Stomach (tissue), 8 donors: ENCODE measurements at regions not wholly inside any gene's neighbourhood (a gene's known extent, or its start where the extent isn't known, plus 50 kb on each side); places are given as distances from the start of the nearest gene placed in this dataset.

Source experiments
- DNase-seq, 2 donors: peaks; one replicate each; pipeline versions ENCODE4 v3.0.0 to v3.0.0-alpha.2; 2013 to 2019
- H3K27ac ChIP-seq, 5 donors: fragments of 200-600 bp in 4 of 5; sonication (generic) in 4 of 5; one replicate each; pipeline ENCODE4 v1.5.1; 2013 to 2019; ENCODE audit warnings: mild to moderate bottlenecking in 1 of 5, moderate library complexity in 1 of 5
- H3K27me3 ChIP-seq, 3 donors: fragments of 200-600 bp; sonication (generic); one replicate each; pipeline ENCODE4 v1.5.1; 2017 to 2019; ENCODE audit warnings: mixed run types in 1 of 3
- H3K36me3 ChIP-seq, 4 donors: fragments of 200-600 bp; sonication (generic); 1 replicate in 3 of 4; 2 replicates in 1 of 4; pipeline ENCODE4 v1.5.1; 2016 to 2019
- H3K4me1 ChIP-seq, 4 donors: fragments of 200-600 bp; sonication (generic); one replicate each; pipeline ENCODE4 v1.5.1; 2016 to 2019
- H3K4me3 ChIP-seq, 4 donors: fragments of 200-600 bp; sonication (generic) in 3 of 4; one replicate each; pipeline ENCODE4 v1.5.1; 2016 to 2019; ENCODE audit warnings: mild to moderate bottlenecking in 1 of 4
- H3K9me3 ChIP-seq, 4 donors: fragments of 200-600 bp; sonication (generic); one replicate each; pipeline ENCODE4 v1.5.1; 2016 to 2019
- CTCF ChIP-seq, 7 experiments: fragments of 450-650 bp in 4 of 7; fragments of 200-600 bp in 3 of 7; sonication (generic) in 3 of 7; IDR thresholded peaks; one replicate each; pipeline ENCODE4 v1.5.1; 2016 to 2019; ENCODE audit warnings: antibody characterized with exemption in 7 of 7, control low read depth in 2 of 7, mild to moderate bottlenecking in 1 of 7
- EP300 ChIP-seq: sonication (generic); formaldehyde crosslinking; IDR thresholded peaks from one replicate; pipeline ENCODE4 v1.6.1; 2017; ENCODE audit warnings: antibody characterized with exemption
- POLR2A ChIP-seq, 4 donors: fragments of 450-650 bp; IDR thresholded peaks; one replicate each; pipeline ENCODE4 v1.6.1; 2016; ENCODE audit warnings: antibody characterized with exemption in 4 of 4, control low read depth in 2 of 4, mild to moderate bottlenecking in 1 of 4, moderate library complexity in 1 of 4
- POLR2AphosphoS5 ChIP-seq, 3 donors: sonication (generic); formaldehyde crosslinking; IDR thresholded peaks; one replicate each; pipeline ENCODE4 v1.6.1; 2016; ENCODE audit warnings: antibody characterized with exemption in 3 of 3
- WGBS, 5 donors: extraction: QIAGEN DNeasy Blood & Tissue Kit in 3 of 5; methylation state at CpG; one replicate each; pipeline versions ENCODE4 v1.1.5 to v1.1.7; 2013 to 2018; 5-methylcytosine and 5-hydroxymethylcytosine counted together
- intact Hi-C: fragments of 100-400 bp; cut with DNase I; formaldehyde crosslinking; loops from one replicate; pipeline ENCODE4 v1.15.1; 2023; ENCODE audit warnings: low total_unique reads
- donor health status: healthy with polysubstance abuse.
- donor health status: Bipolar disorder and iron deficiency.
- donor health status: healthy.

DNA sequence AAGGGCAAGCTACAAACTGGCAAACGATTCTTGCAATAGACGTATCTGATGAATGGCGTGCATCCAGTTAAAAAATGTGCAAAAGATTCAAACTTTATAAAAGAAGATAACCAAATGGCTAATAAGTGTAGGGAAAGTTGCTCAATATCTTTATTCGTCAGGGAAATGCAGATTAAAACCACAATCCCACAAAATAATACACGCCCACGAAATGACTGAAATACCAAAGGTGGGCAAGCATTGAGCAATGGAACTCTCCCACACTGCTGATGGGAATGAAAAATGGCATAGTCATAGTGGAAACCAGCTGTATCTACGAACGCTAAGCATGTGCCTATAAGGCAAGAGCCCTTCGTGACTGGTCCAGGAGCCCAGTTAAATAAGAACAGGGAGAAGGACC is 168.6 kb upstream of the SIX2 start:
- H3K4me3 ChIP-seq, result no peak overlapping the region
- H3K27ac ChIP-seq, result no peak overlapping the region
- intact Hi-C loops, result no loop called here
- H3K27me3 ChIP-seq, result peaks cover 0 to 9% (median 0%) of the 10 kb centered on the region in 3 donors
- no peaks in the 10 kb centered on the region for H3K36me3 ChIP-seq
- no peaks in the 10 kb centered on the region for H3K9me3 ChIP-seq
- H3K4me1 ChIP-seq, result no peaks in the 10 kb centered on the region
- TF ChIP-seq EP300 (no peak), POLR2A (IDR thresholded peaks at IDR 0.05) (no peak), POLR2AphosphoS5 (IDR thresholded peaks at IDR 0.05) (no peak), CTCF (IDR thresholded peaks at IDR 0.05) (no peak)
- WGBS, 5 donors, result 66 to 79% (median 69%) methylated on average over 9 of the region's 9 CpGs
- no peak for DNase-seq

DNA sequence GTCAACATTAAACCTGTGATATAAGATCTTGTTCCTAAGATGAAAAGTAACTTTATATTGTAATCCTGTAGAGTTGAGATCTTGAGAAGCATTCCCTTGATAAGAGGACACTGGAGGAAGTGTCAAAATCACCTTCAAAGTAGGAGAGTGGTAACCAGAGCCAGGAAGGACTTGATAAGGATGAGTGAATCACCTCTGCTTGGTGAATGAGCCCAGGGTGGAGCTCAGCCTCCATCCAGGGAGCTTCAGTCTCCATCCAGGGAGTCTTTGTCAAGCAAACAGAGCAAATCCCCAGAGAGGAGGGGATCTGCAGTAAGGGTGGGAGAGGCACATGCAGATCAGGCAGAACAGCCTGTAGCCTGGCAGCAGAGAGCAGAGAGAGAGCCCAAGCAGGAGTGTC is 167.1 kb upstream of the SIX2 start:
- no peaks in the 10 kb centered on the region for H3K4me1 ChIP-seq
- TF ChIP-seq POLR2A (IDR thresholded peaks at IDR 0.05), result no peak
- DNase-seq, result no peak
- H3K27me3 ChIP-seq, result peaks cover 0 to 18% (median 0%) of the 10 kb centered on the region in 3 donors
- no peak overlapping the region for H3K4me3 ChIP-seq
- intact Hi-C loops, result no loop called here
- no peaks in the 10 kb centered on the region for H3K36me3 ChIP-seq
- H3K27ac ChIP-seq, result no peak overlapping the region
- H3K9me3 ChIP-seq, result no peaks in the 10 kb centered on the region

- intact Hi-C loops, result no loop called here
- no peaks in the 10 kb centered on the region for H3K36me3 ChIP-seq
- no peak for DNase-seq
- H3K4me3 ChIP-seq, result no peak overlapping the region
- TF ChIP-seq EP300 (no peak), POLR2AphosphoS5 (IDR thresholded peaks at IDR 0.05) (no peak), CTCF (IDR thresholded peaks at IDR 0.05) (no peak), POLR2A (IDR thresholded peaks at IDR 0.05) (no peak)
- peak overlapping the region in 1 of 5 donors; percentile 47 for H3K27ac ChIP-seq
- H3K9me3 ChIP-seq, result no peaks in the 10 kb centered on the region
- peaks cover 4 to 44% (median 21%) of the 10 kb centered on the region in 3 donors for H3K27me3 ChIP-seq
- peaks cover 16 to 19% (median 18%) of the 10 kb centered on the region in 4 donors for H3K4me1 ChIP-seq
- 58 to 91% (median 75%) methylated on average over 2 of the region's 2 CpGs for WGBS, 5 donors
Measured at GRCh38 chr2:45173513-45173912, 164.3 kb upstream of the SIX2 start.

- intact Hi-C loops, result no loop called here
- peak overlapping the region in 1 of 5 donors; percentile 47 for H3K27ac ChIP-seq
- TF ChIP-seq POLR2A (IDR thresholded peaks at IDR 0.05), result no peak
- no peak for TF ChIP-seq POLR2AphosphoS5 (IDR thresholded peaks at IDR 0.05)
- no peak for TF ChIP-seq CTCF (IDR thresholded peaks at IDR 0.05)
- TF ChIP-seq EP300, result no peak
- H3K4me3 ChIP-seq, result no peak overlapping the region
- WGBS, 5 donors, result 78 to 93% (median 88%) methylated on average over 2 of the region's 2 CpGs
- H3K9me3 ChIP-seq, result no peaks in the 10 kb centered on the region
- DNase-seq, result no peak
- H3K27me3 ChIP-seq, result peaks cover 4 to 44% (median 26%) of the 10 kb centered on the region in 3 donors
- H3K4me1 ChIP-seq, result peaks cover 17 to 24% (median 22%) of the 10 kb centered on the region in 4 donors
- no peaks in the 10 kb centered on the region for H3K36me3 ChIP-seq
Measured at GRCh38 chr2:45172760-45173392, 163.6 kb upstream of the SIX2 start.

- DNase-seq, result peak in 1 of 2 donors; percentile 33
- WGBS, 5 donors, result 86 to 100% (median 94%) methylated on average over 1 of the region's 1 CpG
- H3K4me3 ChIP-seq, result no peak overlapping the region
- no peak for TF ChIP-seq CTCF (IDR thresholded peaks at IDR 0.05)
- no peak for TF ChIP-seq EP300
- no peak for TF ChIP-seq POLR2AphosphoS5 (IDR thresholded peaks at IDR 0.05)
- TF ChIP-seq POLR2A (IDR thresholded peaks at IDR 0.05), result no peak
- intact Hi-C loops, result no loop called here
- peak overlapping the region in 1 of 5 donors; percentile 47 for H3K27ac ChIP-seq
- H3K9me3 ChIP-seq, result no peaks in the 10 kb centered on the region
- peaks cover 17 to 24% (median 22%) of the 10 kb centered on the region in 4 donors for H3K4me1 ChIP-seq
- no peaks in the 10 kb centered on the region for H3K36me3 ChIP-seq
- peaks cover 4 to 52% (median 32%) of the 10 kb centered on the region in 3 donors for H3K27me3 ChIP-seq
Measured at GRCh38 chr2:45172142-45172541, 162.9 kb upstream of the SIX2 start.
